HEK293 (cell line): ENCODE measurements at regions not wholly inside any gene's neighbourhood (a gene's known extent, or its start where the extent isn't known, plus 50 kb on each side); places are given as distances from the start of the nearest gene placed in this dataset.

Source experiments
- CTCF ChIP-seq: fragments of 450-650 bp; formaldehyde crosslinking; IDR thresholded peaks from 2 replicates; pipeline ENCODE4 v1.5.1; 2016; ENCODE audit warnings: missing biosample characterization, missing genetic modification characterization
- ZNF292 ChIP-seq: fragments of 450-650 bp; formaldehyde crosslinking; IDR thresholded peaks from 2 replicates; pipeline ENCODE4 v1.5.1; 2016; ENCODE audit warnings: low read depth, missing biosample characterization, missing genetic modification characterization, borderline replicate concordance
- ZNF549 ChIP-seq: fragments of 450-650 bp; IDR thresholded peaks from 2 replicates; pipeline ENCODE4 v1.5.1; 2018; ENCODE audit warnings: missing biosample characterization, missing genetic modification characterization, mild to moderate bottlenecking, inconsistent platforms, moderate library complexity

- TF ChIP-seq CTCF (tag by site-specific recombination) = no peak
- TF ChIP-seq ZNF292 (tag by site-specific recombination) = no peak
- TF ChIP-seq ZNF549 (tag by site-specific recombination) = no peak
These were observed 386.0 kb downstream of the RPS24 start for GRCh38 chr10:78419481-78420265.
